Bronchial epithelial cell (primary cell): ENCODE measurements at regions not wholly inside any gene's neighbourhood (a gene's known extent, or its start where the extent isn't known, plus 50 kb on each side); places are given as distances from the start of the nearest gene placed in this dataset.
A peak's percentile ranks its signal among the peaks of the same experiment; 100 is the strongest.
"Not testable (repeated sequence)": the region's sequence is repeated elsewhere in the genome, so short reads cannot be mapped to it uniquely, and the experiment has no call there.

Source experiments
- DNase-seq: peaks from one replicate; pipeline ENCODE4 v3.0.0-alpha.2; 2010; ENCODE audit warnings: low read depth
- FAIRE-seq: peaks from 2 replicates; lab custom pipeline; 2011; peaks lifted over from hg19 to GRCh38; lab: Jason Lieb, UNC
- H3K27me3 ChIP-seq: 2 replicates; pipeline ENCODE4 v1.5.1; 2011; ENCODE audit warnings: low read length; ENCODE audit not compliant: control insufficient read depth, insufficient read depth
- H3K36me3 ChIP-seq: 2 replicates; pipeline ENCODE4 v1.5.1; 2011; ENCODE audit warnings: low read length; ENCODE audit not compliant: control insufficient read depth, insufficient read depth
- H3K4me3 ChIP-seq: 2 replicates; pipeline ENCODE4 v1.5.1; 2011; ENCODE audit warnings: mild to moderate bottlenecking, low read depth, low read length, control low read depth

DNA sequence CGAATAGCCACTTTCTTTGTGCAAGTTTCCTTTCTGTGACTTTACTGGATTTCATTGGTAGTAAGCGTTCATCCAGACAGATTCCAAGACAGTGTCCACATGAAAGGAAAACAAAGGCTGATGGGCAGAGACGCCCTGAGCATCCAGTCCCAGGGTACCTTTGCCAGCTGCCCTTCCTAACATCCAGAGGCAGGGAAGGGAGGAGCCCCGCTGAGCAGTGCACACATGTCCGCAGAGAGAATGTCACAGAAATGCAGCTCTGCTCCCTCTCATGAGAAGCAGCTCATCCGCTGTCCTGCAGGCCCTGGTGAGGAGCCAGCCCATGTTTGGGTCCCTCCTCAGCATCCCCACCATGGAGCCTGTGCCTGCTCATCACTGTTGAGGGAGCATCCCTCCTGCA is 197.4 kb upstream of the POTEB2 start:
- H3K4me3 ChIP-seq = not testable (repeated sequence)

GRCh38 chr15:21062619-21063163 is 196.6 kb upstream of the POTEB2 start:
- H3K36me3 ChIP-seq, H3K4me3 ChIP-seq, H3K27me3 ChIP-seq, DNase-seq: not testable (repeated sequence)
- peak; percentile 23 for FAIRE-seq

More for the DNA sequence above, 197.4 kb upstream of the POTEB2 start:
- H3K36me3 ChIP-seq, H3K27me3 ChIP-seq, FAIRE-seq, DNase-seq: not testable (repeated sequence)

GRCh38 chr15:21051866-21052265 is 185.8 kb upstream of the POTEB2 start:
- not testable (repeated sequence) for H3K27me3 ChIP-seq, FAIRE-seq, H3K4me3 ChIP-seq, H3K36me3 ChIP-seq, DNase-seq

GRCh38 chr15:21031703-21032102 is 165.6 kb upstream of the POTEB2 start:
- H3K27me3 ChIP-seq, DNase-seq, H3K4me3 ChIP-seq, FAIRE-seq, H3K36me3 ChIP-seq: not testable (repeated sequence)

GRCh38 chr15:21029001-21029400 is 162.9 kb upstream of the POTEB2 start:
- not testable (repeated sequence) for FAIRE-seq, DNase-seq, H3K36me3 ChIP-seq

GRCh38 chr15:21027942-21028341 is 161.8 kb upstream of the POTEB2 start:
- DNase-seq, H3K36me3 ChIP-seq, FAIRE-seq, H3K4me3 ChIP-seq, H3K27me3 ChIP-seq: not testable (repeated sequence)

More at GRCh38 chr15:21029001-21029400, 162.9 kb upstream of the POTEB2 start:
- H3K27me3 ChIP-seq, H3K4me3 ChIP-seq: not testable (repeated sequence)

GRCh38 chr15:21026848-21027247 is 160.7 kb upstream of the POTEB2 start:
- FAIRE-seq = not testable (repeated sequence)

DNA sequence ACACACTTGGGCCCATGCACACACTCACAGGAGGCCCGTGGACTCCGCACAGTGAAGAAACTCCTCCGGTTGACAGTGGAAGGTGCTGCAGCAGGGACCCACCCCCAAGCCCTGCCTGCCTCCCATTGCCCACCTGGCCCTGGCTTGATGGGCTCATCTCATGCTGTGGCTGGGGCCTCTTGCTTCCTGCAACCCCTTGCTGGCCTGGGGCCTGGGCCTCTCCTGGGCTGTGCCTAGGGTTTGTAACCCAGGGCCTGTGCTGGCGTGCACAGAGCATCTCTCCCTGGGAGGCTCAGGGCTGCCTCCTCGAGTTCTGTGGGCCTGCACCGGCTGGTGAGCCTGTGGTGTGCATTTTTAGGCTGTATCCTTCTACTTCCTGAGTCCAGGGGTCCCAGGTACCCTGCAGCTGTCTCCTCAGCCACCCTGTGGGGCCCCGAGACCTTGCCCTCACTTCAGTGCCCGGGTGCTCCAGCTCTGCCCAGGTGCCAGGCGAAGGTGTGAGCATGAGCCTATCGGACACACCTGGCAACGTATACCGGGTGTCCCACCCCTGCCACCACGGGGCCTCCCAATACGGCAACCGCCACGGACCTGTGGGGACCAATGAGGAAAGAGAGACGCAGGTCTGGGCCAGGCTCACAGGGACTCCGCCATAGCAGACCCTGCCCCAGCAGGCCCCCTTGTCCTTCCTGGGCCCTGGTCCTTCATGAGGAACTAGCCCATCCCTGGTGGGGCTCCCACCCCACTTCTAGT is 158.3 kb upstream of the POTEB2 start:
- FAIRE-seq, H3K27me3 ChIP-seq, H3K4me3 ChIP-seq, DNase-seq, H3K36me3 ChIP-seq: not testable (repeated sequence)

More at GRCh38 chr15:21026848-21027247, 160.7 kb upstream of the POTEB2 start:
- not testable (repeated sequence) for H3K4me3 ChIP-seq, H3K27me3 ChIP-seq, DNase-seq, H3K36me3 ChIP-seq

GRCh38 chr15:21018176-21018575 is 152.1 kb upstream of the POTEB2 start:
- not testable (repeated sequence) for H3K4me3 ChIP-seq, DNase-seq, FAIRE-seq, H3K27me3 ChIP-seq, H3K36me3 ChIP-seq

DNA sequence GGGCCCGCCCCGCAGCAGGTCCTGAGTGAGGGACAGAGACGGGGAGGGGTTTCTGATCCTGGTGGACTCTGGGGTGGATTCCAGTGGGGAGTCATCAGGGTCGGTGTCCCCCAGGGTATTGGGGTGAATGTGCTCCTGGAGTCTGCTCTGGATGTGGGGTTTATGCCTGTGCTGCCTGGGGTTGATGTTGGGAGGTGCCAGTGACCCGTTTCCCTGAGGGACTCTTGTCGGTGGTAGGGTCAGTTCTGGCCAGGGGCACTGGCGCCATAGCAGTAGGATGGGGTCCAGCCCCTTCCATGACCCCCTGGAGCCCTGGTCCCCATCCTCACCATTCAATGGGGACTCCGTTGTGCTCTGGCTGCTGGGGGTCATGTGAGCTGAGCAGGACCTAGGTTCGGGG is 151.2 kb upstream of the POTEB2 start:
- FAIRE-seq, H3K4me3 ChIP-seq, H3K36me3 ChIP-seq, DNase-seq, H3K27me3 ChIP-seq: not testable (repeated sequence)

DNA sequence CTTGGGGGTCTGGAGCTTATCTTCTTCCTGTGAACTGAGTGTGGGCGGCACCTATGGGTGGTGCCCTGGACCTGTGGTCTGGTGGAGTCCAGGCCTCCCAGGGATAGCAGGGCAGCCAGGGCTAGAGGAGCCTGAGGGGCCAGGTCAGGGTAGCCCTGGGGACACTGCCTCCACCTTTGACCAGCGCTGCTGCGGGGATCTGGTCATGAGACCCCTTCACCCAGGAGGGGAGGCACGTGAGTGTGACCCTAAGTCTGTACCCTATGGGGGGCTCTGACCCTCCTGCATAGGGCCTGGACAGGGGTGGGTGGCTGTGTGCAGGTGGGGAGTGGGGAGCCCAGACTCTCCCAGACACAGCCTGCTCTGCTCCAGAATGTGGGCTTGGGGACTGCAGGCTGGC is 150.5 kb upstream of the POTEB2 start:
- not testable (repeated sequence) for DNase-seq, H3K27me3 ChIP-seq, FAIRE-seq, H3K4me3 ChIP-seq, H3K36me3 ChIP-seq

GRCh38 chr15:21015171-21015570 is 149.1 kb upstream of the POTEB2 start:
- not testable (repeated sequence) for DNase-seq, H3K27me3 ChIP-seq, H3K36me3 ChIP-seq, H3K4me3 ChIP-seq, FAIRE-seq

GRCh38 chr15:21013308-21013707 is 147.2 kb upstream of the POTEB2 start:
- FAIRE-seq, H3K36me3 ChIP-seq, H3K27me3 ChIP-seq, H3K4me3 ChIP-seq, DNase-seq: not testable (repeated sequence)

- FAIRE-seq, H3K4me3 ChIP-seq, H3K36me3 ChIP-seq, H3K27me3 ChIP-seq, DNase-seq: not testable (repeated sequence)
Observed at GRCh38 chr15:21009651-21010050, 143.5 kb upstream of the POTEB2 start.
